Transverse colon (tissue), 4 donors: ENCODE measurements at regions not wholly inside any gene's neighbourhood (a gene's known extent, or its start where the extent isn't known, plus 50 kb on each side); places are given as distances from the start of the nearest gene placed in this dataset.

ENCODE experiments used
- DNase-seq: peaks from one replicate; pipeline ENCODE4 v3.0.0-alpha.2; 2019
- H3K27ac ChIP-seq, 4 donors: fragments of 200-600 bp; sonication (generic); 2 replicates each; pipeline ENCODE4 v1.5.1; 2016 to 2018; ENCODE audit warnings: inconsistent platforms in 4 of 4
- H3K27me3 ChIP-seq: fragments of 200-600 bp; sonication (generic); 2 replicates; pipeline ENCODE4 v1.5.1; 2017; ENCODE audit warnings: inconsistent platforms
- H3K36me3 ChIP-seq, 4 donors: fragments of 200-600 bp; sonication (generic); 2 replicates each; pipeline ENCODE4 v1.5.1; 2017 to 2019; ENCODE audit warnings: inconsistent platforms in 4 of 4
- H3K4me1 ChIP-seq, 4 donors: fragments of 200-600 bp; sonication (generic); 2 replicates each; pipeline ENCODE4 v1.5.1; 2017 to 2020; ENCODE audit warnings: inconsistent platforms in 4 of 4
- H3K4me3 ChIP-seq, 4 donors: fragments of 200-600 bp; sonication (generic); 1 replicate in 1 of 4; 2 replicates in 3 of 4; pipeline versions ENCODE4 v1.5.1 to v1.6.1; 2017 to 2019; ENCODE audit warnings: inconsistent platforms in 4 of 4
- H3K9me3 ChIP-seq, 2 donors: fragments of 200-600 bp; sonication (generic); 2 replicates each; pipeline ENCODE4 v1.5.1; 2017 to 2019; ENCODE audit warnings: inconsistent platforms in 2 of 2
- EP300 ChIP-seq: sonication (generic); formaldehyde crosslinking; IDR thresholded peaks from one replicate; pipeline ENCODE4 v1.6.1; 2017; ENCODE audit warnings: antibody characterized with exemption, low read depth
- POLR2A ChIP-seq: fragments of 450-650 bp; IDR thresholded peaks from one replicate; pipeline ENCODE4 v1.6.1; 2016; ENCODE audit warnings: antibody characterized with exemption, mild to moderate bottlenecking, moderate library complexity
- POLR2AphosphoS5 ChIP-seq, 3 donors: sonication (generic); formaldehyde crosslinking; IDR thresholded peaks; one replicate each; pipeline ENCODE4 v1.6.1; 2016; ENCODE audit warnings: antibody characterized with exemption in 3 of 3
- WGBS, 2 donors: methylation state at CpG; one replicate each; pipeline ENCODE4 v1.1.5; 2018; ENCODE audit warnings: low coverage in 1 of 2; 5-methylcytosine and 5-hydroxymethylcytosine counted together
- in situ Hi-C, 4 donors: fragments of 200-750 bp; cut with MboI; loops; one replicate each; pipeline versions ENCODE4 v1.15.0 to v1.15.1; 2017; ENCODE audit warnings: low sequenced_read_pairs in 3 of 4, low pct_ligation_motif_present in 1 of 4, low pct_unique_long_range_greater_than_20kb in 1 of 4
- intact Hi-C: fragments of 100-400 bp; cut with DNase I; formaldehyde crosslinking; loops from one replicate; pipeline ENCODE4 v1.15.1; 2023; ENCODE audit warnings: low total_unique reads
- TF ChIP-seq, protein P1 (sequence below), 5 experiments: fragments of 200-600 bp in 3 of 5; fragments of 450-650 bp in 2 of 5; sonication (generic) in 3 of 5; IDR thresholded peaks; 1 replicate in 2 of 5; 2 replicates in 3 of 5; pipeline ENCODE4 v1.5.1; 2016 to 2017; ENCODE audit warnings: antibody characterized with exemption in 5 of 5, inconsistent platforms in 3 of 5, mild to moderate bottlenecking in 2 of 5, moderate library complexity in 1 of 5

DNA sequence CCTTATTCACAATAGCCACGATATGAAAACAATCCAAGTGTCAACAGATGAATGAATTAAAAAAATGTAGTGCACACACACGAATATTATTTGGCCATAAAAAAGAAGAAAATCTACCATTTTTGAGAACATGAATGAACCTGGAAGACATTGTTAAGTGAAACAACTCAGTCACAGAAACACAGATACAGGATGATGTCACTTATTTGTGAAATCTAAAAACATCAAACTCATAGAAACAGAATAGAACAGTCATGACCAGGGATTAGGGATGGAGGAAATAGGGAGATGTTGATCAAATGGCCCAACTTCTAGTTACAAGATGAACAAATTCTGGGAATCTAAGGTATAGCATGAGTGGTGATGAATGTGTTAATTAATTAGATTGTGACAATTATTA lies 72.3 kb downstream of the MACIR start:
- DNase-seq = no peak
- in situ Hi-C loops (no loop called here), intact Hi-C loops (no loop called here)
- Histone ChIP-seq H3K36me3 (no peaks in the 10 kb centered on the region), H3K9me3 (no peaks in the 10 kb centered on the region), H3K27ac (no peak overlapping the region), H3K4me3 (no peak overlapping the region), H3K27me3 (no peaks in the 10 kb centered on the region), H3K4me1 (no peaks in the 10 kb centered on the region)
- 77 to 81% methylated on average over 2 of the region's 2 CpGs for WGBS, 2 donors
- TF ChIP-seq POLR2A (no peak), EP300 (no peak), POLR2AphosphoS5 (IDR thresholded peaks at IDR 0.05) (no peak)
- TF ChIP-seq, protein P1, sequence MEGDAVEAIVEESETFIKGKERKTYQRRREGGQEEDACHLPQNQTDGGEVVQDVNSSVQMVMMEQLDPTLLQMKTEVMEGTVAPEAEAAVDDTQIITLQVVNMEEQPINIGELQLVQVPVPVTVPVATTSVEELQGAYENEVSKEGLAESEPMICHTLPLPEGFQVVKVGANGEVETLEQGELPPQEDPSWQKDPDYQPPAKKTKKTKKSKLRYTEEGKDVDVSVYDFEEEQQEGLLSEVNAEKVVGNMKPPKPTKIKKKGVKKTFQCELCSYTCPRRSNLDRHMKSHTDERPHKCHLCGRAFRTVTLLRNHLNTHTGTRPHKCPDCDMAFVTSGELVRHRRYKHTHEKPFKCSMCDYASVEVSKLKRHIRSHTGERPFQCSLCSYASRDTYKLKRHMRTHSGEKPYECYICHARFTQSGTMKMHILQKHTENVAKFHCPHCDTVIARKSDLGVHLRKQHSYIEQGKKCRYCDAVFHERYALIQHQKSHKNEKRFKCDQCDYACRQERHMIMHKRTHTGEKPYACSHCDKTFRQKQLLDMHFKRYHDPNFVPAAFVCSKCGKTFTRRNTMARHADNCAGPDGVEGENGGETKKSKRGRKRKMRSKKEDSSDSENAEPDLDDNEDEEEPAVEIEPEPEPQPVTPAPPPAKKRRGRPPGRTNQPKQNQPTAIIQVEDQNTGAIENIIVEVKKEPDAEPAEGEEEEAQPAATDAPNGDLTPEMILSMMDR (IDR thresholded peaks at IDR 0.05) = no peak
